ENCODE measurements at regions not wholly inside any gene's neighbourhood (a gene's known extent, or its start where the extent isn't known, plus 50 kb on each side); places are given as distances from the start of the nearest gene placed in this dataset.

DNA sequence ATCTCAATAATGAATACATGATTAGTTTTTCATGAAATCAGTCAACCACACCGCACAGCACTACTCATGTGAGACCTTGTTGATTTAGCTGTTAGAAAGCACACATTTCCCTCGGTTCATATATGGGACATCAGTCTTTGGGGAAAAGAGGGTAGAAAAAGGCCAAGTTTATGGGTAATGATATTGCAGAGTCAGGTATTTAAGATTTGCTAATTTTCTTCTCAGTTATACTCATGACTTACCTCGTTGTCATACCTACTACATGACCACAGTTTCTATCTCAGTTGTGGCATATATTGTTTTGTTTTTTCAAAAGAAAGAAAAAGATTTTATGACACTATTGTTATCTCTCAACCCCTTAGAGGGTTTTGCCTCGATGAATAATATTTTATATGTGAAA lies 165.6 kb downstream of the POU4F1 start:
- TF ChIP-seq, protein P1, sequence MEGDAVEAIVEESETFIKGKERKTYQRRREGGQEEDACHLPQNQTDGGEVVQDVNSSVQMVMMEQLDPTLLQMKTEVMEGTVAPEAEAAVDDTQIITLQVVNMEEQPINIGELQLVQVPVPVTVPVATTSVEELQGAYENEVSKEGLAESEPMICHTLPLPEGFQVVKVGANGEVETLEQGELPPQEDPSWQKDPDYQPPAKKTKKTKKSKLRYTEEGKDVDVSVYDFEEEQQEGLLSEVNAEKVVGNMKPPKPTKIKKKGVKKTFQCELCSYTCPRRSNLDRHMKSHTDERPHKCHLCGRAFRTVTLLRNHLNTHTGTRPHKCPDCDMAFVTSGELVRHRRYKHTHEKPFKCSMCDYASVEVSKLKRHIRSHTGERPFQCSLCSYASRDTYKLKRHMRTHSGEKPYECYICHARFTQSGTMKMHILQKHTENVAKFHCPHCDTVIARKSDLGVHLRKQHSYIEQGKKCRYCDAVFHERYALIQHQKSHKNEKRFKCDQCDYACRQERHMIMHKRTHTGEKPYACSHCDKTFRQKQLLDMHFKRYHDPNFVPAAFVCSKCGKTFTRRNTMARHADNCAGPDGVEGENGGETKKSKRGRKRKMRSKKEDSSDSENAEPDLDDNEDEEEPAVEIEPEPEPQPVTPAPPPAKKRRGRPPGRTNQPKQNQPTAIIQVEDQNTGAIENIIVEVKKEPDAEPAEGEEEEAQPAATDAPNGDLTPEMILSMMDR (IDR thresholded peaks at IDR 0.05; ENCODE audit: poor library complexity, severe bottlenecking): no peak
- TF ChIP-seq EZH2 (IDR thresholded peaks at IDR 0.05; ENCODE audit: borderline replicate concordance, insufficient read depth, low read length, poor library complexity, severe bottlenecking) (no peak), RAD21 (conservative IDR thresholded peaks at IDR 0.05) (no peak)

All from neural cell (in vitro differentiated cells).